Fibroblast of pulmonary artery (primary cell): ENCODE measurements at regions not wholly inside any gene's neighbourhood (a gene's known extent, or its start where the extent isn't known, plus 50 kb on each side); places are given as distances from the start of the nearest gene placed in this dataset.
"Not testable (repeated sequence)": the region's sequence is repeated elsewhere in the genome, so short reads cannot be mapped to it uniquely, and the experiment has no call there.

ENCODE experiments used
- DNase-seq: peaks from one replicate; pipeline ENCODE4 v3.0.0-alpha.2; 2010; ENCODE audit warnings: low read depth
- H3K4me3 ChIP-seq: replicated peaks from 2 replicates; pipeline ENCODE4 v1.5.1; 2011; ENCODE audit warnings: low read depth, mild to moderate bottlenecking, control low read depth, low read length, moderate library complexity
- TF ChIP-seq, protein P1 (sequence below): IDR thresholded peaks from 2 replicates; pipeline ENCODE4 v1.5.1; 2011; ENCODE audit warnings: mild to moderate bottlenecking, control low read depth, low read length, inconsistent platforms; ENCODE audit errors: missing control alignments

DNA sequence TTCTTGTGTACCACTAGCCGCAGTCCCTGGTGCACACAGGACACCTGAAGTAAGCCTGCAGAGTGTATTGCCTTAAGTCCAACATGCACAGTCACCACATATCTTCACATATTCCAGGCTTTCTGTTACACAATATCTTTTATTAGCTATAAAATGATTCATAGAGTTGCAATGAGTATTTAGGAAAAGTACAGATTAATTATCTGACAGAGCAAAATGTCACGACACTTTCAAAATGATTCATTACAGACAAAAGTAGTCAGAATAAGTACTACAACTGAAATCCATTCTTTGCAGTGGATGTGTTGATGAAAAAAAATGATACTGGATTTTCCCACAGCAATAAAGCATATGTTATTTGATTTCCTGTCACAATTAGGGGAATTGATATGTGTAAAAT lies 199.5 kb upstream of the ASCC3 start:
- H3K4me3 ChIP-seq = no peak overlapping the region
- DNase-seq = peak; percentile 66
- TF ChIP-seq, protein P1, sequence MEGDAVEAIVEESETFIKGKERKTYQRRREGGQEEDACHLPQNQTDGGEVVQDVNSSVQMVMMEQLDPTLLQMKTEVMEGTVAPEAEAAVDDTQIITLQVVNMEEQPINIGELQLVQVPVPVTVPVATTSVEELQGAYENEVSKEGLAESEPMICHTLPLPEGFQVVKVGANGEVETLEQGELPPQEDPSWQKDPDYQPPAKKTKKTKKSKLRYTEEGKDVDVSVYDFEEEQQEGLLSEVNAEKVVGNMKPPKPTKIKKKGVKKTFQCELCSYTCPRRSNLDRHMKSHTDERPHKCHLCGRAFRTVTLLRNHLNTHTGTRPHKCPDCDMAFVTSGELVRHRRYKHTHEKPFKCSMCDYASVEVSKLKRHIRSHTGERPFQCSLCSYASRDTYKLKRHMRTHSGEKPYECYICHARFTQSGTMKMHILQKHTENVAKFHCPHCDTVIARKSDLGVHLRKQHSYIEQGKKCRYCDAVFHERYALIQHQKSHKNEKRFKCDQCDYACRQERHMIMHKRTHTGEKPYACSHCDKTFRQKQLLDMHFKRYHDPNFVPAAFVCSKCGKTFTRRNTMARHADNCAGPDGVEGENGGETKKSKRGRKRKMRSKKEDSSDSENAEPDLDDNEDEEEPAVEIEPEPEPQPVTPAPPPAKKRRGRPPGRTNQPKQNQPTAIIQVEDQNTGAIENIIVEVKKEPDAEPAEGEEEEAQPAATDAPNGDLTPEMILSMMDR = no peak

DNA sequence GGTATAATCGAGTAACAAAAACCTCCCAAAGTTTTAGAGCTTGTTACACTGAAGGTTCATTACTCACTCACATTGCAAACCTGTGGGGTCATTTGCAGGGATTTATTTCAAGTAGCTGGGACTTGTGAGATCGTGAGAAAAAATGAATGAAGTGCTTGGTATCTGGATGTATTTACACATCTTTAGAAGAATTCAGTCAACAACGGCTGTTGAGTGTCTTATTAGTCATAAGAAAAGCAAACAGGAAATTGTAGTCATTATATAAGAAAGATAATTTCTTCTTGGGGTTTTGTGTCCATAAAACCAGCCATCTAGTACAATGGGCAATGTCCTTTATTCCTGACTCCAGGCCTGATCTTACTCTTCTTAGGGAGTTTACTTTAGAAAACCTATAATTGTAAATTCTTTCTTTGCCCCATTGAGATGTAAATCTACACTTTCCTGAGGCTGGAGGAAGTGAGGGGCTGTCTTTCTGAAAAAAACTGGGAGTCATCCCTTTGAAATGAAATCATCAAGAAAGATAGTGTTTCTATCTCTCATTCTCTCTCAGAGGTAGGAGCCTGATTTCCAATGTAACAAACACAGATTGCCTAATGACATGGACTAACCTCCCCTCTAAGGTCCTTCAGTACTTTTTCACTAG lies 202.5 kb upstream of the ASCC3 start:
- TF ChIP-seq, protein P1 = no peak
- no peak overlapping the region for H3K4me3 ChIP-seq
- peak; percentile 81 for DNase-seq

DNA sequence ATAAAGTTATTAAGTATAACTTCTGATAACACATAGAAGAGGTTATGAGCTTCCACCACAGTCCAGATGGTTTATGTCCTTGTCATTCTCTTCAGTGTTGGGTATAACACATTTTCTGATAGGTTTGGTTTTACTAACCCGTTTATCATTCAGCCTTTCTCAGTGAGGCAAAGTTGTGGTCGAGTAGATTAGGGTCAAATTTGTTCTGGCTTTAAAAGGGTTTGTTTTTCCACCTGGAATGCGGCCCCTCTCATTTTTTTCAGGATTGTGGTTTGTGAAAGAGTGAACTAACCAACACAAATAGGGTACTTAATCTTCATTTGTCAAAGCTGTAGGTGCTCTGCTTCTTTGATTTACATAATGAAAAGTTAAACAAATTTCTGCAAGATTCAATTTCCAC lies 204.2 kb upstream of the ASCC3 start:
- H3K4me3 ChIP-seq = no peak overlapping the region
- DNase-seq = peak; percentile 52
- TF ChIP-seq, protein P1 = no peak

DNA sequence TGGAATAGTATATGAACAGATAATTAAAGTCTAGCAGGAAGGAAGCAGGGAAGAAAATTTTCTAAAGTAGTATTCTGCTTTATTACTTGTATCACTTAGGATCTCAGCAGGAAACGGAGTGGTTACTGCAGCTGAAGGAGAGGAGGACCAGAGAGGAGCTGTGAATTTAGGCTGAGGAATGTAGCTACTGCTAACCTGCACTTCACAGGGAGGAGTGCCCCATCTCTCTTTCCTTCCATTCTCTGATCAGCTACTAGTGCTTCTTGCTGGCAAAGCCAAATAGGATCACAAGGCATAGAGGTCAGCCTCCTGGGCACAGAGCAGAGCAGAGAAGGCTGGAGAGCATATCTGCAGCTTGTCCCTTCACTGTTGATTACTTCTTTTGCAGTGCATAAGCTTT lies 205.3 kb upstream of the ASCC3 start:
- TF ChIP-seq, protein P1 = no peak
- DNase-seq = no peak
- H3K4me3 ChIP-seq = no peak overlapping the region

DNA sequence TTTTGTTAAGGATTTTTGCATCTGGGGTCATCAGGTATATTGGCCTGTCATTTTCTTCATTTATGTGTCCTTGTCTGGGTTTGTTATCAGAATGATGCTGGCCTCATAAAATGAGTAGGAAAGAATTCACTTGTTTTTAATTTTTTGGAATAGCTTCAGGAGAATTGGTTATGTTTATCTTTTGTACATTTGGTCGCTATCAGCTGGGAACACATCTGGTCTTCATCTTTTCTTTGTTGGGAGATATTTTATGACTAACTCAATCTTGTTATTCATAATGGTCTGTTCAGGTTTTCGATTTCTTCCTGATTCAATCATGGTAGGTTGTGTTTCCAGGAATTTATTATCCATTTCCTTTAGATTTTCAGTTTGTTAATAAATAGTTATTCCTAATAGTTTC lies 207.5 kb upstream of the ASCC3 start:
- DNase-seq = no peak
- H3K4me3 ChIP-seq = no peak overlapping the region
- TF ChIP-seq, protein P1 = no peak

DNA sequence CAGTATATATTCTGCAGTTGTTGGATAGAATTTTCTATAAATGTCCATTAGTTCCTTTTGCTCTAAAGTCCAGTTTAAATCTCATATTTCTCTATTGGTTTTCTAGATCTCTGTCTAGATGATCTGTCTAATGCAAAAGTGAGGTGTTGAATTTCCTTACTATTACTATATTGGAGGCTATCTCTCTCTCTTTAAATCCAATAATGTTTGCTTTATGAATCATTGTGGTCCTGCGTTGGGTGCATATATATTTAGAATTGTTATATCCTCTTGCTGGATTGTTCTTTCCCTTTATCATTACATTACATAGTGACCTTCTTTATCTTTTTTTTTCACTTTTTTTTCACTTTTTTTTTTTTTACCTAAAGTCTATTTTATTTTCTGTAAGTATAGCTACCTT lies 208.5 kb upstream of the ASCC3 start:
- no peak for DNase-seq
- TF ChIP-seq, protein P1 = no peak
- H3K4me3 ChIP-seq = no peak overlapping the region

DNA sequence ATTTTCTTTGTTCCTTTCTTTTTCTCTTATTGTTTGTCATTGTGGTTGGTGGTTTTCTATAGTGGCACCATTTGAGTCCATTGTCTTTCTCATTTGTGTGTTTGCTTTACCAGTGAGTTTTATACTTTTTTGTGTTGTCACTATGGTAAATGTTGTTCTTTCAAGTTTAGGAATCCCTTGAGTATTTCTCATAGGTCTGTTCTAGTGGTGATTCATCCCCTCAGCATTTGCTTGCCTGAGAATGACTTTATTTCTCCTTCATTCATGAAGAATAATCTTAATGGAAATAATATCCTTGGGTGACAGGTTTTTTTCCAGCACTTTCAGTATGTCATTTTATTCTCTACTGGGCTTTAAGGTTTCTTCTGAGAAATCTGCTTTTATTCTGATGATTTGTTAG lies 209.2 kb upstream of the ASCC3 start:
- TF ChIP-seq, protein P1 = no peak
- peak; percentile 33 for DNase-seq
- H3K4me3 ChIP-seq = no peak overlapping the region

DNA sequence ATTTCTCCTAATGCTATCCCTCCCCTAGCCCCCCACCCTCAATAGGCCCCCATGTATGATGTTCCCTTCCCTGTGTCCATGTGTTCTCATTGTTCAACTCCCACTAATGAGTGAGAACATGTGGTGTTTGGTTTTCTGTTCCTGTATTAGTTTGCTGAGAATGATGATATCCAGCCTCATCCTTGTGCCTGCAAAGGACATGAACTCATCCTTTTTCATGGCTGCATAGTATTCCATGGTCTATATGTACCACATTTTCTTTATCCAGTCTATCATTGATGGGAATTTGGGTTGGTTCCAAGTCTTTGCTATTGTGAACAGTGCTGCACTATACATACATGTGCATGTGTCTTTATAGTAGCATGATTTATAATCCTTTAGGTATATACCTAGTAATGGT lies 217.5 kb upstream of the ASCC3 start:
- not testable (repeated sequence) for DNase-seq, H3K4me3 ChIP-seq
